OCI-LY3 (cell line): ENCODE measurements at regions not wholly inside any gene's neighbourhood (a gene's known extent, or its start where the extent isn't known, plus 50 kb on each side); places are given as distances from the start of the nearest gene placed in this dataset.

Source experiments
- H2AFZ ChIP-seq: fragments of 200-600, 300-600 bp; shearing (Covaris generic); 2 replicates; pipeline ENCODE4 v1.6.0; 2014; ENCODE audit warnings: antibody characterized with exemption, low read depth, low read length
- H3K27ac ChIP-seq: fragments of 200-600, 300-600 bp; sonication (generic); 2 replicates; pipeline ENCODE4 v1.5.1; 2014; ENCODE audit warnings: mild to moderate bottlenecking, low read length, moderate library complexity, mixed read lengths
- H3K27me3 ChIP-seq: fragments of 200-600, 300-600 bp; sonication (generic); 2 replicates; pipeline ENCODE4 v1.6.1; 2014; ENCODE audit warnings: low read depth, low read length, mixed read lengths
- H3K36me3 ChIP-seq: fragments of 200-600, 300-600 bp; sonication (generic); replicated peaks from 2 replicates; pipeline ENCODE3; 2014; ENCODE audit warnings: low read depth, low read length, mixed read lengths
- H3K4me1 ChIP-seq: fragments of 300-600, 200-600 bp; sonication (generic); 2 replicates; pipeline ENCODE4 v1.6.1; 2014; ENCODE audit warnings: low read length, mixed read lengths
- H3K4me2 ChIP-seq: fragments of 200-600, 300-600 bp; sonication (generic); 2 replicates; pipeline ENCODE4 v1.6.1; 2014; ENCODE audit warnings: low read length, mixed read lengths
- H3K4me3 ChIP-seq: fragments of 300-600, 200-600 bp; sonication (generic); 2 replicates; pipeline ENCODE4 v1.5.1; 2014; ENCODE audit warnings: antibody characterized with exemption, mild to moderate bottlenecking, low read length, moderate library complexity
- H3K79me2 ChIP-seq: fragments of 300-600, 200-600 bp; shearing (Covaris generic); 2 replicates; pipeline ENCODE4 v1.6.1; 2014; ENCODE audit warnings: mild to moderate bottlenecking, low read length, mixed read lengths
- H3K9ac ChIP-seq: fragments of 300-600, 200-600 bp; shearing (Covaris generic); 2 replicates; pipeline ENCODE4 v1.6.0; 2014; ENCODE audit warnings: mild to moderate bottlenecking, low read length, moderate library complexity
- H3K9me3 ChIP-seq: fragments of 200-600, 300-600 bp; shearing (Covaris generic); 2 replicates; pipeline ENCODE4 v1.6.1; 2014; ENCODE audit warnings: low read length, mixed read lengths; ENCODE audit not compliant: insufficient read depth
- H4K20me1 ChIP-seq: fragments of 200-600, 300-600 bp; sonication (generic); 2 replicates; pipeline ENCODE4 v1.6.1; 2016; ENCODE audit warnings: low read length, mixed read lengths; ENCODE audit not compliant: insufficient read depth
- EZH2phosphoT487 ChIP-seq: fragments of 200-600 bp; shearing (Covaris generic); IDR thresholded peaks from 2 replicates; pipeline ENCODE4 v1.6.1; 2018; ENCODE audit warnings: antibody characterized with exemption, mixed run types, low read depth
- TF ChIP-seq, protein P1 (sequence below): fragments of 200-600, 300-600 bp; sonication (generic); IDR thresholded peaks from 2 replicates; pipeline ENCODE4 v1.5.1; 2014; ENCODE audit warnings: antibody characterized with exemption, low read length, low read depth

GRCh38 chr3:159185443-159186050, 383.7 kb downstream of the MFSD1 start:
- H3K4me2 ChIP-seq, result peak overlapping the region; percentile 54

GRCh38 chr3:159186581-159186980, 384.7 kb downstream of the MFSD1 start:
- 0 out of 2 replicates have a peak overlapping the region, but pooled peaks have one; percentile 3 for H3K4me3 ChIP-seq
- H2AFZ ChIP-seq, result no peak overlapping the region; the same call in 1 of the 2 replicates
- peak overlapping the region; percentile 54 for H3K4me2 ChIP-seq
- H3K36me3 ChIP-seq, result no peaks in the 10 kb centered on the region
- H3K9me3 ChIP-seq, result no peaks in the 10 kb centered on the region
- H3K9ac ChIP-seq, result no peak overlapping the region
- H3K27me3 ChIP-seq, result no peaks in the 10 kb centered on the region
- TF ChIP-seq, protein P1, sequence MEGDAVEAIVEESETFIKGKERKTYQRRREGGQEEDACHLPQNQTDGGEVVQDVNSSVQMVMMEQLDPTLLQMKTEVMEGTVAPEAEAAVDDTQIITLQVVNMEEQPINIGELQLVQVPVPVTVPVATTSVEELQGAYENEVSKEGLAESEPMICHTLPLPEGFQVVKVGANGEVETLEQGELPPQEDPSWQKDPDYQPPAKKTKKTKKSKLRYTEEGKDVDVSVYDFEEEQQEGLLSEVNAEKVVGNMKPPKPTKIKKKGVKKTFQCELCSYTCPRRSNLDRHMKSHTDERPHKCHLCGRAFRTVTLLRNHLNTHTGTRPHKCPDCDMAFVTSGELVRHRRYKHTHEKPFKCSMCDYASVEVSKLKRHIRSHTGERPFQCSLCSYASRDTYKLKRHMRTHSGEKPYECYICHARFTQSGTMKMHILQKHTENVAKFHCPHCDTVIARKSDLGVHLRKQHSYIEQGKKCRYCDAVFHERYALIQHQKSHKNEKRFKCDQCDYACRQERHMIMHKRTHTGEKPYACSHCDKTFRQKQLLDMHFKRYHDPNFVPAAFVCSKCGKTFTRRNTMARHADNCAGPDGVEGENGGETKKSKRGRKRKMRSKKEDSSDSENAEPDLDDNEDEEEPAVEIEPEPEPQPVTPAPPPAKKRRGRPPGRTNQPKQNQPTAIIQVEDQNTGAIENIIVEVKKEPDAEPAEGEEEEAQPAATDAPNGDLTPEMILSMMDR, result no peak
- no peak for TF ChIP-seq EZH2phosphoT487
- H3K27ac ChIP-seq, result peak overlapping the region; percentile 92
- peaks cover 32% of the 10 kb centered on the region for H3K4me1 ChIP-seq
- H4K20me1 ChIP-seq, result no peaks in the 10 kb centered on the region
- no peaks in the 10 kb centered on the region for H3K79me2 ChIP-seq

More at GRCh38 chr3:159185443-159186050, 383.7 kb downstream of the MFSD1 start:
- H3K9ac ChIP-seq, result peak overlapping the region; percentile 32; the same call in 1 of the 2 replicates
- H3K9me3 ChIP-seq, result no peaks in the 10 kb centered on the region
- H2AFZ ChIP-seq, result no peak overlapping the region; the same call in 1 of the 2 replicates
- H3K4me3 ChIP-seq, result peak overlapping the region; percentile 16; the same call in 1 of the 2 replicates
- H3K36me3 ChIP-seq, result no peaks in the 10 kb centered on the region
- peaks cover 32% of the 10 kb centered on the region for H3K4me1 ChIP-seq
- H3K79me2 ChIP-seq, result no peaks in the 10 kb centered on the region
- no peaks in the 10 kb centered on the region for H3K27me3 ChIP-seq
- peak overlapping the region; percentile 92 for H3K27ac ChIP-seq
- no peak for TF ChIP-seq EZH2phosphoT487
- TF ChIP-seq, protein P1, result no peak
- H4K20me1 ChIP-seq, result no peaks in the 10 kb centered on the region

GRCh38 chr3:159187232-159187631, 385.4 kb downstream of the MFSD1 start:
- Histone ChIP-seq H3K79me2 (no peaks in the 10 kb centered on the region), H2AFZ (no peak overlapping the region), H3K9me3 (no peaks in the 10 kb centered on the region), H3K27ac (no peak overlapping the region), H3K27me3 (0 out of 2 replicates have a peak, but pooled peaks cover 4% of the 10 kb centered on the region), H3K4me2 (no peak overlapping the region), H4K20me1 (no peaks in the 10 kb centered on the region), H3K9ac (no peak overlapping the region), H3K4me1 (peaks cover 32% of the 10 kb centered on the region), H3K4me3 (no peak overlapping the region), H3K36me3 (no peaks in the 10 kb centered on the region)
- no peak for TF ChIP-seq EZH2phosphoT487
- TF ChIP-seq, protein P1, result no peak

- Histone ChIP-seq H3K9ac (no peak overlapping the region), H3K27me3 (0 out of 2 replicates have a peak, but pooled peaks cover 4% of the 10 kb centered on the region), H3K4me1 (peaks cover 32% of the 10 kb centered on the region), H2AFZ (no peak overlapping the region), H3K27ac (no peak overlapping the region), H3K36me3 (no peaks in the 10 kb centered on the region), H4K20me1 (no peaks in the 10 kb centered on the region), H3K79me2 (no peaks in the 10 kb centered on the region), H3K9me3 (no peaks in the 10 kb centered on the region), H3K4me3 (no peak overlapping the region), H3K4me2 (no peak overlapping the region)
- TF ChIP-seq, protein P1, result no peak
- no peak for TF ChIP-seq EZH2phosphoT487
Measured at GRCh38 chr3:159187706-159188105, 385.9 kb downstream of the MFSD1 start.
